HG03280 (cell line): ENCODE measurements at regions not wholly inside any gene's neighbourhood (a gene's known extent, or its start where the extent isn't known, plus 50 kb on each side); places are given as distances from the start of the nearest gene placed in this dataset.
"Not testable (repeated sequence)": the region's sequence is repeated elsewhere in the genome, so short reads cannot be mapped to it uniquely, and the experiment has no call there.

Source experiments
- ATAC-seq: cut with Tn5 transposase; IDR thresholded peaks from one replicate; pipeline ENCODE4 v1.9.1; 2021; ENCODE audit warnings: mild to moderate bottlenecking, moderate library complexity; ENCODE audit not compliant: unreplicated experiment

DNA sequence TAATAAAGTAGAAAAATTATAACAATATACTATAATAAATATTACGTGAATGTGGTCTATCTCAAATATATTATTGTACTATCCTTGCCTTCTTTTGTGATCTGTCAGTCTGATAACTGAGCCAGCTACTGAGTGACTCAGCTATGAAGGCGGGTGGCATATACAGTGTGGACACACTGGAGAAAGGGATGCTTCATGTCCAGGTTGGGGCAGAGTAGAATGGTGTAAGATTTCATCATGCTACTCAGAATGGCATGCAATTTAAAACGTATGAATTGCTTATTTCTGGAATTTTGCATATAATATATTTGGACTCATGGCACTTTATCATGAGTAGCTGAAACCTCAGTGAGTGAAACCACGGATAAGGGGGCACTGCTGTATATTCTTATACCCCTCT is 172.9 kb upstream of the TBC1D5 start:
- ATAC-seq, result no peak

DNA sequence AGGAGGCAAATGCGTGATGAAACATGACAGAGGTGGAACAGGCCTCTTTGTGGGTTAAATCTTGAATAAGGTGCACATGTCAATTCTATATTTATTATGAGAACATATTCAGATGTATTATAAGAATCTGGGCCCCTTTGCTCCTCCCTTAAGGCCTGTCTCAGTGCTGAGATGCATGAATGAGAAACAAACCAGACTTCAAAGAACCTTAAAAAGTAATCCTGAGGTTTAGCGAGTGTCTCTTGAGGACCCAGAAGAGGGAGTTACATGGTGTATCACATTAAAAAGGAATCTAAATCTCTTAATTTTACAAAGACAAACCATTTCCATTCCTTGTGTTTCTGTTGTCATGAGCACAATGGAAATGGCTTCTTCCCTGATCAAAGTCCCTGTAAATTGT is 170.9 kb upstream of the TBC1D5 start:
- ATAC-seq, result no peak

DNA sequence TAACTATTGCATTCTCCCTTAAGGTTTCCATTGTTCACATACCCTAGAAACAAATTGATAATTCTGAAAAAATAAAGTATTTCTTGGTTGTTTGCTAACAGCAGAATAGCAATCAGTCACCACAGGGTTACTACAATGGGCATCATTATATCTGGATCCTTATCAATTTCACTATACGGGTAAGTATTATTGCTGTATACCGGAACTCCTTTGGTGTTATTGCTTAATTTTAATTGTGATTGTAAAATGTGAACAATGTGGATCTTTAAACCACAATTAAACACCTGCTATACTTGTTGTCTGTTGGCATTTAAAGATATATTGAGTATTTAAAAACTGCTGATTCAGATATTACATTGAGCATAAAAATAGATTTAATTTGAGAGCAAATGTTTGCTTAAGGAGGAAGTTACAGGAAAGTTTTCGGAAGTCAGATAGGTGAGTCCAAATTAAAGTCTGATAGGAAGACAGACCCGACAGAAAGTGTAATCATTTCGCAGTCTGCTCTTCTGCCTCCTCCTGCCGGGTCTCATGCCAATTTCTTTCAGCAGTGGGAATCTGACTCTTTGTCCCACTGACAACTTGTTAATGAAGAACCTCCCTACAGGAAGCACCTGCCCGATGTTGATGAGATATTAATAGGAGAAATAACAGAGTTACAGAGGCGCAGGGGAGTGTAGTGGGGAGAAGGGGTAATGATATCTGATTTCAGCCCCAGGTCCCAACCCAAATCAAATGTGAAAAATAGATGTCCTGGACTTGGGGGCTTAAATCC is 169.7 kb upstream of the TBC1D5 start:
- no peak for ATAC-seq

DNA sequence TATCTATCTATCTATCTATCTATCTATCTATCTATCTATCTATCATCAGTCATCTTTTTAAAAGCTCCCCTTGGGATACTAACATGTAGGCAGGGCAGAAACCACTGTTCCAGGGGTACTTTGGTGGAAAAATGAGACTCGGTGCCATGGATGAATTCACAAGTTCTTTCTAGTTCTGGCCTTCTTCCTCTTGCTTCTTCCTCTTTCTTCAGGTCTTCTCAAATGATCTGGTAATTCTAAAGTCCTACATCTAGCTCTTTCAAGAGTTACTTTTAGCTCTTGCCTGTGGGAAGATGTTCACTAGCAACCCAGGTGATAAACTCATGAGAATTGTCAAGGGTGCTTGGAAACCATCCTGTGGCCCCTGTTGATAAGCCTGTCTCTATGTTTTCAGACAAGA is 168.5 kb upstream of the TBC1D5 start:
- ATAC-seq, result no peak

DNA sequence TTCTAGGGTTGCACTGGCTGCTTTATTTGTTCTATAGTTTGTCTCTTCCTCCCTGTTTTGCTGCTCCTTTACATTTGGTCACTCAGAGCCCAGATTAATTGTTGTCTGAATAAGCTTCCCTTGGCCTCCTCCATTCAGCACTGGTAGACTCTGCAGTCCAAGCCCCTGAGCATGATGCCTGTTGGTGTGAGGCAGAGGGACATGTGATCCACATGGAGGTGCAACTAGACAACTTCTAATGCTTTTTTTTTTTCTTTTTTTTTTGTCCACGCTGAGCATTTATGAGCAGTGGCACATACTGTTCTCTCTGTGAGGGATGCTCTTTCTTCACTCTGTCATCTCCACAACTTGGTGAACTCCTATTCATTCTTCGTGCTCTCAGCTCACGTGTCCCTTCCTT is 167.3 kb upstream of the TBC1D5 start:
- no peak for ATAC-seq

DNA sequence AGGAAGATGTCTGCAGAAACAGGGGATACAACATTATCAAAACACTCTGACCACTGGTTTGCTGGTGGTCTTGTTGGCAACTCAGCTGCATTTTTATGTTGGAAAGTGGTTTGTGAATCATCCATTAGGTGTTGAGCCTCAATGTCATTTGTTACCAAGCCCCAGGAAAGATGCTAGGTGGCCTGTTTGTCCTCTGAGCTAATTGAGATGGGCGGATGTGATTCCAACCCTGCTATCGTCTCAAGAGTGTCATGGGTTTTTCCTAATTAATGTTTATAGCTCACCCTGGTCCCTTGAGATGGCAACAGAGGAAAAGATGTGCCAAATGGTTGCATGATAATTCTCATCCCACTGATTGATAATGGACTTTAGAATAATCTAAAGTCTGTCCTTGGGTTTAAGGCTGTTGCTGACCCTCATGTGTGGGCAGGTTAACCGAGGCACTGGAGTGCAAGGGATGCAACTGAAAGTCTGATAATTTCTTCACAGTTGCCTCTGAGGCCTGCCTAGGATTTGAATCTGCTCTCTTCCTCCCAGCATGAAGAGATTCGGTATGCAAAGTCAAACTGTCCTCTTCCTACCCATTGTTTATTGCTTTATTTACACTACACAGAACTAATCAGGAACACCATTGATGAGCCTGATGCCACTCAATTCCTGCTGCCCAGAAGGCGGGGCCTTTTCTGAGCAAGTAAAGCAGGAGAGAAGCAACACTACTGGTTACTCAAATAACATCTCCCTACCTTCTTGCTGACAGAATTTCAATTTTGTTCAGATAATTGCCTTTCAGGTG is 166.2 kb upstream of the TBC1D5 start:
- ATAC-seq, result no peak

DNA sequence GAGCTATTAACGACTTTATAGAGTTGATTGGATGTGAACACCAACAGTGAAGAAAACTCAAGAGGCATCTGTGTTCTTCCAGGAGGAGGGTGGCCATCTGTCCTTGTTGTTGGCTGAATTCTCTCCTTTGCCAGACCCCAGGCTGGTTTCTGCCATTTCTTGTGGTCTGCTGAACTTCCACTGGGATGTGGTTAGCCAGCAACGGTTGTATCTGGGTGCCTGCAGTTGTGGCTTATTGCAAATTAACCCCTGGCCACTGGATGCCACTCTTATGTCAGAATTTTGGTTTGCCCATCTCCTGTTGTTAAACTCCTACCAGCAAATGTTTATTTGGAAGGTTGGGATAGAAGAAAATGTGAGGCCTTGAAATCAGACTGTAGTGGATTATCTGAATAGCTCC is 163.6 kb upstream of the TBC1D5 start:
- no peak for ATAC-seq

DNA sequence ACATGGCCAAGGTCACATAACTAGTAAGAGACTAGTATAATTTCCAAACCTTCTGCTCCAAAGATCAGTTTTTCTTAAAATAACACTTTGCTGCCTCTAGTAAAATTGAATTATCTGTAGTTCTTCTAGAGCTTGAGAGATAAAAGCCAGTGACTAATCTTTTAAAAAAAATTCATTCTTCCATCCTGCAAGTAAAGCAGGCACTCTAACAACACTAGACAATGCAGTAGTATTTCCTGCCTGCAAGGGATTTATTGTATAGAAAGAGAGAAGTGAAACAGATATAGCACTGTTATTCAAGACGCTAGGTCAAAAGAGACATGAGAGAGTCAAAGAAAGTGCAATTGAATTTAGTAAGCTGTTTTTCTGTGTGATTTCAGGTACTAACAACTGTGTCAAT is 159.5 kb upstream of the TBC1D5 start:
- ATAC-seq, result no peak

DNA sequence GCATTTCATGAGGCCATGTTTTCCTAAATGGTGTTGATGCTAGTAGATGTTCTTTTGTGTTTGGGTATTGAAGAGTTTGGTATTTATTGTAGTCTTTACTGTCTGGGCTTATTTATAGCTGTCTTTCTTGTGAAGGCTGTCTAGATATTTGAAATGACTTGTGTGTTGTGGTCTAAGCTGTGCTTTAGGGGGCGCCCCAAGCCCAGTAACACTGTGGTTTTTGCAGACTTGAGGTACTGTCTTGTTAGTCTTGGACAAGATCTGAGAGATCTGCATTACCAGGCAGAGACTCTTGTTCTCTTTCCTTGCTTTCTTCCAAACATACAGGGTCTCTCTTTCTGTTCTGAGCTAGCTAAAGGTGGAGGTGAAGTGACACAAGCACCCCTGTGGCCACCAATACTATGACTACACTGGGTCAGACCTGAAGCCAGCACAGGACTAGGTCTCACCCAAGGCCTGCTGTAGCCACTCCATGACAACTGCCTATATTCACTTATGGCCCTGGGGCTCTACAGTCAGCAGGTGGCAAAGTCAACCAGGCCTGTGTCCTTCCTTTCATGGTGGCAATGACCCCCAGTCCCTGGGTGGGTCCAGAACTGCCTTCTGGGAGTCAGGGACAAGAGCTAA is 152.1 kb upstream of the TBC1D5 start:
- ATAC-seq, result no peak

DNA sequence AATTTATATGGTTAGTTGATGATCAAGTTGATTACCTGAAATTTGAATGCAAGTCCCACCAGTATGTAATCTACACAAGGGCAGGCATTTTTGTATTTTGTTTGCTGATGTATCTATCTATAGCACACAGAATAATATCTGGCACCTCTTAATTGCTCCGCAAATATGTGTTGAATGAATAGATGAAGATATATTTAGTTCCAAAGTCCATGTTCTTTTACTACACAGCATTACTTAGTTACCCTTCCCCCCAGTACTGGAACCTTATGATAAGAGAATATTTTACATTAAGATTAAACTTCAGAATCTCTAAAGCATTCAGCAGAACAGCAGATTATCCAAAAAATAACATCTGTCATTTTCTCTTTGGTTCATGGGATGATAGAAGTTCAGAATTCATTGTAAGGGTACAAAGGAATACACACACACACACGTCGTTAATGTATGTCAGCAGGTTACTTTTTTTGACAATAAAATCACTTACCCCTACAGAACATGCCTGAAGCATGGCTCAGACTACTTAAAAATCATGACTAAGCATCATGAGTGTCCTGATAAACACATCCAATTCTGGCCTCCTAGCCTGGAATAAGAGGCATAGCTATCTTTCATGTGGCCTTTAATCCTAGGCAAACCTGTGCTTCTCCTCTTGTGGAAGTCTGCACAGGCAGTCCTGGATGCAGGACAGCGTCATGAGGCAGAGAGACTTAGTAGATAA is 148.9 kb upstream of the TBC1D5 start:
- no peak for ATAC-seq

DNA sequence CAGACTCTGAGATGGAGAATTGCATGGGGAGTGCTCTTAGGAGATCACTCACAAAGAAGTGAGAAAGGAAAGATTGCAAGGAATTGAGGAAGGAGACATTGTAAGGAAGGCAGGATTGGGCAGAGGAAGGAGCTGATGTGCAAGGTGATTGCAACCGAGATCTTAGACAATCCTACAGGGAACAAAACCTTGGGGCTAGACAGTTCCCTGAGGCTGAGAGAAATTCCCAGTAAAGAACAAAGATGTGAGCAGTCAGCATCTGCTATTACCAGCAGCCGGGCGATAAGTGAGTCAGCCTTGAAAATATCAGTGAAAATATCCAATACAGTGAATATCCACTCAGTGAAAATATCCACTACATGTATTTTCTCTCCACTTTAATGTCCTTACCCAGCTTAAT is 143.6 kb upstream of the TBC1D5 start:
- ATAC-seq, result no peak

DNA sequence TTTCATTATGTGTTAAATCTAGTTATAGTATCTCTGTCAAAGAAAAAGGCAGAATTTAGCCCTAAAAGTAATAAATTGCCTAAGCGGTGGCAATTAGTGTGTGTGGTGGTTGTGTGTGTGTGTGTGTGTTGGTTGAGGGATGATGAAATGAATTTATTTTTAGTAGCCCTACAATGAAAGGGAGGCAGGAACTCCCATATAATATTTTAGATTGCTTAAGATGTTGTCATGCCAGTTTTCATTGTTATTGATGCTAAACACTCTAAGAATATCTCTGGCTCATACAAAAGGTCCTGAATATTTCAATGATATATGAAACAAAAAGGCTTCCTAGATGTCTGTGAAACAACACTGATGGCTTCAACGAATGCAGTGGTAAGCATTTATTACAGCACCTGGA is 140.6 kb upstream of the TBC1D5 start:
- no peak for ATAC-seq

DNA sequence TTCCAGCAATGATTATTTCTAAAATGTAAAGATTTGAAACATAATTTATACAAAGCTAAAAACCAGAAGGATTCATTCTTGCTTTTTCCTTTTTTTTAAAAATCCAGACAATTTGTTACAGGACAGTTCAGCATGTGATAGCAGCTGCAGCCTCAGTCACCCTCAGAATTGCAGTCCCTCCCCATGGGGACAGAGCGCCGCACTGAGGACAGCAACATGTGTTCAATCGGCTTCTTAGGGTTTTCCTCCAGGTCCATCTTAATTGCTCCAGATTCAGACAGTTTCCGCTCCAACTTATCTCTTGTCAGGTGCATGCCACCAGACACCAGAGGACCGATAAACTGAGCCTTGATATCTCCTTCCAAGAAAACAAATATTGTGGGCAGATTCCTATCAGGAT is 134.9 kb upstream of the TBC1D5 start:
- ATAC-seq, result no peak

DNA sequence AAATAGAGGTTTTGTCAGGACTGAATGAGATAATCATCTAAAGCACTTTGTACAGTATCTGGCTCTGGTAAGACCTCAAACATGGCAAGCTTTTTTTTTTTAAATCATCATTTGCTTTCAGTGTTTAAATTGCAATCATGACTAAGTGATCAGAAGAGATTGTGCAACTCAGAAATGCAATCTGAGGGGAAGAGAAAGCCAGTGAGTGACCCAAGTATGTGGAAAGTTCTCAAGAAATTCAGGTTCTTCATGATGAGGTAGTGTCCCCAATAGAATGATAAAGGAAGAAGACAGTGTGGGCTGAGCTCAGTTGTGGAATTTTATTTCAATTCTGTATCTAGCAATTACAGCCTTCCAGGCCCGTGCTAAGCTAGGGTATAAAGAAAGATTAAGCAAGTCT is 132.2 kb upstream of the TBC1D5 start:
- ATAC-seq, result no peak

DNA sequence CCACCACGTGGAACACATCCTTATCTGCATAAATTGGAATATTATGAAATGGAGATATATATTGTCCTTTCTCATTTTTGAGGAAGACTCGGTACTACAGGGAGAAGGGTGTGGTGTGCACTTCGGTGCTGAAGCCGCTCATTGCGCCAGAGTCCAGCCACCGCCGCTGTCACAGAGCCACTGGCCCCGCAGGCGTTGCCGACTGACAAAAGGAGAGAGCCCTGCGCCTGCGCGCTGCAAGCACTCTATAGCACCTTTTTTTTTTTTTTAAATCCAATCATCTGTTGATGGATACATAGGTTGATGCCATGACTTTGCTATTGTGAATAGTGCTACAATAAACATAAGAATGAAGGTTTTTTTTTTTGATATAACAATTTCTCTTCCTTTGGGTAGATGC is 130.0 kb upstream of the TBC1D5 start:
- ATAC-seq, result no peak

DNA sequence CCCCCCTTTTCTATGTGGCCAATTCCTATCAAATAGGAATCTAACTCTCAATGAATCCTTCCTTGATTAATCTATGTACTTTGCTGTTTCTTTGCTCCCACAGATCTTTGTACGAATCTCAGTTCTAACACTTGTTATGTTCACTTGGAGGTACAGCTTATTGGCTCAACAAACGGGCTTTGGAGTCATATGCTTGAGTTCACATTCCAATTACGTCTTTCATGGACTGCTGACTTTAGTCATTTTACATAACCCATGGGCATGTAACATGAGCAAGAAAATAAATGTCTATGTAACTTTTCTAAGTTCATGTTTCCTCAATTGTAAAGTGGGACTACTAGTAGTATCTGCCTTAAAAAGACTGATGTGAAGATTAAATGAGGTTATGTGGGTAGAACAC is 123.2 kb upstream of the TBC1D5 start:
- ATAC-seq, result no peak

DNA sequence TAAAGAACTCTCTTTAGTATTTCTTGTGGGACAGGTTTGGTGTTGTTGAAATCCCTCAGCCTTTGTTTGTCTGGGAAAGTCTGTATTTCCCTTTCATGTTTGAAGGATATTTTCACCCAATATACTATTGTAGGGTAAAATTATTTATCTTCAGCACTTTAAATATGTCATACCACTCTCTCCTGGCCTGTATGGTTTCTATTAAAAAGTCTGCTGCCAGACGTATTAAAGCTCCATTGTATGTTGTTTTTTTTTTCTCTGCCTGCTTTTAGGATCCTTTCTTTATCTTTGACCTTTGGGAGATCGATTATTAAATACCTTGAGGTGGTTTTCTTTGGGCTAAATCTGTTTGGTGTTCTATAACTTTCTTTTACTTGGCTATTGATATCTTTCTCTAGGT is 119.0 kb upstream of the TBC1D5 start:
- no peak for ATAC-seq

DNA sequence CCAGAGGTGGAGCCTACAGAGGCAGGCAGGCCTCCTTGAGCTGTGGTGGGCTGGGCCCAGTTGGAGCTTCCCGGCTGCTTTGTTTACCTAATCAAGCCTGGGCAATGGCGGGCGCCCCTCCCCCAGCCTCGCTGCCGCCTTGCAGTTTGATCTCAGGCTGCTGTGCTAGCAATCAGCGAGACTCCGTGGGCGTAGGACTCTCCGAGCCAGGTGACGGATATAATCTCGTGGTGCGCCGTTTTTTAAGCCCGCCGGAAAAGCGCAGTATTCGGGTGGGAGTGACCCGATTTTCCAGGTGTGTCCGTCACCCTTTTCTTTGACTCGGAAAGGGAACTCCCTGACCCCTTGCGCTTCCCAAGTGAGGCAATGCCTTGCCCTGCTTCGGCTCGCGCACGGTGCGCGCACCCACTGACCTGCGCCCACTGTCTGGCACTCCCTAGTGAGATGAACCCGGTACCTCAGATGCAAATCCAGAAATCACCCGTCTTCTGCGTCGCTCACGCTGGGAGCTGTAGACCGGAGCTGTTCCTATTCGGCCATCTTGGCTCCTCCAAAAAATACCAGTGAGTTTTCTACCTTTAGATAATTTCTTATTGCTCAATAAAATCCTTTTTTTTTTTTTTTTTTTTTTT is 118.5 kb upstream of the TBC1D5 start:
- not testable (repeated sequence) for ATAC-seq

DNA sequence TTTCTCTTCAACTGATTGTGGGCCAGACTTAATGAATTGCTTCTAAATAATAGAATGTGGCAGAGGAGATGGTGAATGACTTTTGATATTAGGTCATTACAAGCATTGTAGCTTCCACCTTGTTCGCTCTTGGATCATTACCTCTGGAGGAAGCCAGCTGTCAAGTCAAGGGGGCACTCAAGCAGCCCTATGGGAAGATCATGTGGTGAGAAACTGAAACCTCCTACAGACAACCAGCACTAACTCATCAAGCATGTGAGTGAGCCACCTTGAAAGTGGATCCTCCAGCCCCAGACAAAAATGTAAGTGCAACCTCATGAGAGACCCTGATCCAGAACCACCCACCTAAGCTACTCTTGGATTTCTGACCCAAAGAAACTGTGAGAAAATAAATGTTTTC is 109.8 kb upstream of the TBC1D5 start:
- ATAC-seq, result peak; percentile 57

DNA sequence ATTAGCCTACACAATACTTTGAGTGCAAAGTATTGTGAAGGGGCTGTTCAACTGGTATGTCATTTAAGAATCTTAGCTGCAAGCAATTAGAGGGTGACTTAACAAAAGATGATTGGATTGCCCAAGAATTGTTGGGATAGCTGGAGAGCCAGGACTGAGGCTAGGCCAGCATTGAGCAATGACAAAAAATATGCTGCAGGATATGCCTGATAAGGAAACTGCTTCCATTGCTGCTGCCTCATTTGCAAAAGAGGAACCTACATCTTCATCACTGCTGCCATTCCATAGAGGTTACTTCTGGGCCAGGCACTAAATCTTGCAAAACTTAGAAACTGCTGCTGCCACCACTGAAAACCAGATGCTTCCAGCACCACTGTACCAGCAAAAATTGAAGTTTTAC is 108.0 kb upstream of the TBC1D5 start:
- ATAC-seq, result no peak

DNA sequence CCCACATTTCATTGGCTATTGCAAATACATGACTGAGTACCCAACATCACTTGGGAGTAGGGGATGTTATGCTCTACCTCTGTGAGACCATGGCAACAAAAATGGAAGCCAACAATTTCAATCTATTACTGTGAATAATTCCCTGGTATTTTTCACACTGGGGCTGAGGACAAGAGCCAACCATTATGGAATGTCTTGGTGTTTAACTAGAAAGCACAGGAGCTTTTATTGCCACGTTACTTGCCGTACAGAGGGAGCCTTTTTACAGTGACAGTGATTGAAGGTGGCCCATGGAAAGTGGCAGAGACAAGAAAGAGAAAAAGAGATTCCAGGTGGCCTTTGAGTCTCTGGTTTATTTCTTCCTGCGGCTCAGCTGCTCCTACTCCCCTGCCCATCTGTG is 105.7 kb upstream of the TBC1D5 start:
- no peak for ATAC-seq
